Peyer's patch (tissue), 4 donors: ENCODE measurements at regions not wholly inside any gene's neighbourhood (a gene's known extent, or its start where the extent isn't known, plus 50 kb on each side); places are given as distances from the start of the nearest gene placed in this dataset.

Experiments
- DNase-seq, 3 donors: peaks; one replicate each; pipeline ENCODE4 v3.0.0-alpha.2; 2017 to 2019
- H3K27ac ChIP-seq, 4 donors: fragments of 200-600 bp; sonication (generic); one replicate each; pipeline ENCODE4 v1.5.1; 2016 to 2019
- H3K27me3 ChIP-seq, 2 donors: fragments of 200-600 bp; sonication (generic); one replicate each; pipeline ENCODE4 v1.5.1; 2019
- H3K36me3 ChIP-seq, 3 donors: fragments of 200-600 bp; sonication (generic); one replicate each; pipeline ENCODE4 v1.5.1; 2016 to 2019
- H3K4me1 ChIP-seq, 4 donors: fragments of 200-600 bp; sonication (generic); one replicate each; pipeline ENCODE4 v1.5.1; 2016 to 2019
- H3K4me3 ChIP-seq, 4 donors: fragments of 200-600 bp; sonication (generic); 1 replicate in 3 of 4; 2 replicates in 1 of 4; pipeline ENCODE4 v1.5.1; 2016 to 2019; ENCODE audit warnings: mild to moderate bottlenecking in 1 of 4
- H3K9me3 ChIP-seq, 4 donors: fragments of 200-600 bp; sonication (generic); one replicate each; pipeline ENCODE4 v1.5.1; 2016 to 2019; ENCODE audit warnings: mild to moderate bottlenecking in 1 of 4
- CTCF ChIP-seq, 6 experiments: fragments of 450-650 bp in 4 of 6; fragments of 200-600 bp in 2 of 6; sonication (generic) in 1 of 6; IDR thresholded peaks; one replicate each; pipeline ENCODE4 v1.5.1; 2017 to 2019; ENCODE audit warnings: antibody characterized with exemption in 6 of 6, mild to moderate bottlenecking in 3 of 6, moderate library complexity in 1 of 6
- POLR2A ChIP-seq, 2 donors: fragments of 450-650 bp; IDR thresholded peaks; one replicate each; pipeline ENCODE4 v1.5.1; 2017; ENCODE audit warnings: antibody characterized with exemption in 2 of 2, mild to moderate bottlenecking in 2 of 2, moderate library complexity in 2 of 2

- DNase-seq = no peak
- no peaks in the 10 kb centered on the region for H3K4me1 ChIP-seq
- no peaks in the 10 kb centered on the region for H3K27me3 ChIP-seq
- TF ChIP-seq POLR2A (IDR thresholded peaks at IDR 0.05) (no peak), CTCF (IDR thresholded peaks at IDR 0.05) (no peak)
- H3K9me3 ChIP-seq = no peaks in the 10 kb centered on the region
- H3K4me3 ChIP-seq = no peak overlapping the region
- H3K27ac ChIP-seq = no peak overlapping the region
- no peaks in the 10 kb centered on the region for H3K36me3 ChIP-seq
These were observed 82.3 kb upstream of the AGTR1 start for GRCh38 chr3:148615382-148615781.

- H3K36me3 ChIP-seq = no peaks in the 10 kb centered on the region
- H3K27me3 ChIP-seq = no peaks in the 10 kb centered on the region
- DNase-seq = no peak
- TF ChIP-seq POLR2A (IDR thresholded peaks at IDR 0.05) = no peak
- TF ChIP-seq CTCF (IDR thresholded peaks at IDR 0.05) = no peak
- no peaks in the 10 kb centered on the region for H3K9me3 ChIP-seq
- H3K27ac ChIP-seq = no peak overlapping the region
- no peak overlapping the region for H3K4me3 ChIP-seq
- H3K4me1 ChIP-seq = no peaks in the 10 kb centered on the region
These were observed 72.5 kb upstream of the AGTR1 start for GRCh38 chr3:148625095-148625736.

- Histone ChIP-seq H3K9me3 (no peaks in the 10 kb centered on the region), H3K36me3 (no peaks in the 10 kb centered on the region), H3K4me3 (no peak overlapping the region), H3K27me3 (no peaks in the 10 kb centered on the region), H3K4me1 (no peaks in the 10 kb centered on the region), H3K27ac (no peak overlapping the region)
- no peak for DNase-seq
- TF ChIP-seq CTCF (IDR thresholded peaks at IDR 0.05) (no peak), POLR2A (IDR thresholded peaks at IDR 0.05) (no peak)
These were observed 71.7 kb upstream of the AGTR1 start for GRCh38 chr3:148625991-148626390.

- no peaks in the 10 kb centered on the region for H3K4me1 ChIP-seq
- H3K27me3 ChIP-seq = no peaks in the 10 kb centered on the region
- no peak overlapping the region for H3K4me3 ChIP-seq
- no peak for DNase-seq
- H3K9me3 ChIP-seq = no peaks in the 10 kb centered on the region
- H3K36me3 ChIP-seq = no peaks in the 10 kb centered on the region
- TF ChIP-seq CTCF (IDR thresholded peaks at IDR 0.05) (no peak), POLR2A (IDR thresholded peaks at IDR 0.05) (no peak)
- H3K27ac ChIP-seq = no peak overlapping the region
These were observed 68.7 kb upstream of the AGTR1 start for GRCh38 chr3:148629006-148629405.

DNA sequence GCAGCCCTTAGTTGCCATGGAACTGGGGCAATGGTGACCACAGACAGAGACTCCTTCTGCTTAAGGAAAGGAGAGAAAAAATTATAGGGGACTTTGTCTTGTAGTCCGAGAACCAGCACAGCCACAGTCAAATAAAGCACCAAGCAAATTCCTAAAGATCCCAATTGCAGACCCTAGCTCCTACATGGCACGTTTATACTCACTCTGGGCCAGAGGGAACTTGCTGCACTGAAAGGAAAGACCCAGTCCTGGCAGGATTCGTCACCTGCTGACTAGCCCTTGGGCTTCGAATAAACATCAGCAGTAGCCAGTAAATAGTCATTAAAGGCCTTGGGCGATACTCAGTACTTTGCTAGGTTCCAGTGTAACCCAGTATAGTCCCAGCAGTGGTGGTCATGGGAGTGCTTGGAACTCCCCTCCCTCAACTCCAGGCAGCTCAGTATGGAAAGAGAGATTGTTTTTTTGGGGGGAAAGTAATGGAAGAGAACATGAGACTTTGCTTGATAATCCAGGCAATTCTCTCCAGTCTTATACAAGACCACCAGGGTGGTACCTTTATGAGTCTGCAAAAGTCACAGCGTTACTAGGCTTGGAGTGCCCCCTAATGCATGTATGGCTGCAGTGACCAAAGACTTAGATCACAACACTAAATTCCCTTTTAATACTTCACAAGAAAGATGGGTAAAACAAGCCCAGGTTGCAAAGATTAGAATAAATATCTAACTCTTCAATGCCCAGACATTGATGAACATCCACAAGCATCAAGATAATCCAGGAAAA, 66.4 kb upstream of the AGTR1 start:
- H3K27me3 ChIP-seq = no peaks in the 10 kb centered on the region
- no peaks in the 10 kb centered on the region for H3K4me1 ChIP-seq
- no peak for DNase-seq
- no peak for TF ChIP-seq POLR2A (IDR thresholded peaks at IDR 0.05)
- TF ChIP-seq CTCF (IDR thresholded peaks at IDR 0.05) = peak in 3 of 6 experiments; percentile 37 to 50 (median 47)
- no peak overlapping the region for H3K27ac ChIP-seq
- H3K36me3 ChIP-seq = no peaks in the 10 kb centered on the region
- H3K4me3 ChIP-seq = no peak overlapping the region
- no peaks in the 10 kb centered on the region for H3K9me3 ChIP-seq
